SK-N-MC (cell line): ENCODE measurements at regions not wholly inside any gene's neighbourhood (a gene's known extent, or its start where the extent isn't known, plus 50 kb on each side); places are given as distances from the start of the nearest gene placed in this dataset.

Experiments used
- EZH2 ChIP-seq: fragments of 200-600 bp; sonication (generic); IDR thresholded peaks from one replicate; pipeline ENCODE4 v1.6.1; 2017; ENCODE audit warnings: antibody characterized with exemption
- POLR2AphosphoS5 ChIP-seq: IDR thresholded peaks from 2 replicates; pipeline ENCODE4 v1.6.1; 2012; ENCODE audit warnings: mild to moderate bottlenecking, low read depth, low read length, borderline replicate concordance

DNA sequence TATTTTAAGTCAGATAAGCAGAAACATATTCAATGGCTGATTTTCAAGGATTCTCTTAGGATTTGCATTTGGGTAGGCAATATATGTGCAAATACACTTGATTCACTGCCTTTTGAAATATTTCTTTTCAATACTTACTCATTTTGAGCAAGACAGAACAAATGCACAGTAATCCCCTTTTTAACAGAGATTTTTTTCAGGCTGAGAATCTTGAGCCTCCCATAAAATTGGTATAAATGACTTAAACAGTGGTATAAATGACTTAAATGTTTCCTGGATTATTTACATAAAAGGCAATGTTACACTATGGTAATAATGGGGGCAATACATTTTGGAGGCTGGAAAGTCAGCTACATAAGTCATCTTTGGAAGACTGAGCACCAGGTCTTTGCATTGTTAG is 389.0 kb downstream of the OLFM4 start:
- TF ChIP-seq EZH2 (no peak), POLR2AphosphoS5 (no peak)
